Osteocyte (in vitro differentiated cells): ENCODE measurements at regions not wholly inside any gene's neighbourhood (a gene's known extent, or its start where the extent isn't known, plus 50 kb on each side); places are given as distances from the start of the nearest gene placed in this dataset.
A peak's percentile ranks its signal among the peaks of the same experiment; 100 is the strongest.

Source experiments
- DNase-seq: peaks from one replicate; pipeline ENCODE4 v3.0.0; 2021; ENCODE audit warnings: mixed read lengths; ENCODE audit not compliant: unreplicated experiment; ENCODE audit errors: extremely low spot score
- H3K27ac Mint-ChIP-seq: one replicate; pipeline ENCODE4 v1.8.0; 2021; ENCODE audit warnings: mild to moderate bottlenecking, mixed read lengths; ENCODE audit not compliant: unreplicated experiment
- H3K27me3 Mint-ChIP-seq: one replicate; pipeline ENCODE4 v1.8.0; 2021; ENCODE audit warnings: mixed read lengths; ENCODE audit not compliant: unreplicated experiment
- H3K36me3 Mint-ChIP-seq: one replicate; pipeline ENCODE4 v1.8.0; 2021; ENCODE audit warnings: mixed read lengths; ENCODE audit not compliant: unreplicated experiment
- H3K4me1 Mint-ChIP-seq: one replicate; pipeline ENCODE4 v1.8.0; 2021; ENCODE audit warnings: mixed read lengths; ENCODE audit not compliant: unreplicated experiment
- H3K4me3 Mint-ChIP-seq: one replicate; pipeline ENCODE4 v1.8.0; 2021; ENCODE audit warnings: mild to moderate bottlenecking, moderate library complexity, mixed read lengths; ENCODE audit not compliant: unreplicated experiment
- H3K9me3 Mint-ChIP-seq: one replicate; pipeline ENCODE4 v1.8.0; 2021; ENCODE audit warnings: mixed read lengths; ENCODE audit not compliant: unreplicated experiment
- CTCF ChIP-seq: fragments of 200-600 bp; sonication (generic); IDR thresholded peaks from 2 replicates; pipeline ENCODE4 v1.5.0; 2021; ENCODE audit warnings: antibody characterized with exemption, mild to moderate bottlenecking, moderate library complexity

DNA sequence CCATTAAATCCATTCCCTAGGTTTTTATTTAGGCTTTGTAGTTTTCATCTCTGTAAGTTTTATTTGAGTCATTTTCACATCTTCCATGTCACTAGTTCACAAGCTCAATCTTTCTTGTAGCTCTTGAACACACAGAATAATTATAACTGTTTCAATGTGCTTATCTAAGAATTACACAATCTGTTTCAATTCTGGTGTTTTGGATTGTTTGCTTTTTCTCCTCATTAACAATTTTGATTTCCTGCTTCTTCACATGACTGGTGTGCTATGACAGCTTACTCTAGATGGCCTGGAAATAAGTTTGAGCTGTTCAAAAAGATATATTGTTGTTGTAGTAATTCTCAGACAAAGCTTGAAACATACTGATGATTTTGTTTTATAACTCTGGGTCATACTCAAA is 1974.1 kb upstream of the NUDT12 start:
- peaks cover 7% of the 10 kb centered on the region for H3K9me3 Mint-ChIP-seq
- no peaks in the 10 kb centered on the region for H3K4me1 Mint-ChIP-seq
- no peak overlapping the region for H3K27ac Mint-ChIP-seq
- TF ChIP-seq CTCF, result no peak
- no peak for DNase-seq
- no peaks in the 10 kb centered on the region for H3K27me3 Mint-ChIP-seq
- peaks cover 2% of the 10 kb centered on the region for H3K36me3 Mint-ChIP-seq
- H3K4me3 Mint-ChIP-seq, result no peak overlapping the region

DNA sequence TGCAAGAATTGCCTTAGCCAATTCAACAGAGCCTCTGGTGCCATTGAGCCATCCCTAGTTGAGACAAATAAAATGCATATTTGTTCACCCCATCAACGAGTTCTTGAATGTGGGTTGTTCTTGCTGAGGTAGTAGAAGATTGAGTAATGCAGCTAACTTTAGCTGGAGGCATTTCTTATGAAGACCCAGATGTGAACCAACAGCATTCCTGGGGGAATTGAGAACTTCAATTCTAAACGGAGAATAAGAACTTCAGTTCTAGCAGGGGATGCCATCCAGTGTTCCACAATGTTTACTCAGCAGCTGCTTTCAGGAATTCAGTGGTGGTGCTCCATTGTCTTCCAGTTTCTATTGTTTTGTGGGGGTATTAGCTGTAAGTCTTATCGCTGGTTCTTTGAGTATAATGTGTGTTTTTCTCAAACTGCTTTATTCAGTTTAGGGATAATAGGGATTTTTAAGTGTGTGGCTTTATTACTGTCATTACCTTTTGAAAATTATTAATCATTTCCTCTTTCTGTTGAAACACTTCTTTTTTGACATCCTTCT is 1968.2 kb upstream of the NUDT12 start:
- no peak overlapping the region for H3K27ac Mint-ChIP-seq
- TF ChIP-seq CTCF, result no peak
- peaks cover 7% of the 10 kb centered on the region for H3K36me3 Mint-ChIP-seq
- no peaks in the 10 kb centered on the region for H3K27me3 Mint-ChIP-seq
- no peak overlapping the region for H3K4me3 Mint-ChIP-seq
- H3K4me1 Mint-ChIP-seq, result no peaks in the 10 kb centered on the region
- DNase-seq, result no peak
- H3K9me3 Mint-ChIP-seq, result peaks cover 23% of the 10 kb centered on the region

DNA sequence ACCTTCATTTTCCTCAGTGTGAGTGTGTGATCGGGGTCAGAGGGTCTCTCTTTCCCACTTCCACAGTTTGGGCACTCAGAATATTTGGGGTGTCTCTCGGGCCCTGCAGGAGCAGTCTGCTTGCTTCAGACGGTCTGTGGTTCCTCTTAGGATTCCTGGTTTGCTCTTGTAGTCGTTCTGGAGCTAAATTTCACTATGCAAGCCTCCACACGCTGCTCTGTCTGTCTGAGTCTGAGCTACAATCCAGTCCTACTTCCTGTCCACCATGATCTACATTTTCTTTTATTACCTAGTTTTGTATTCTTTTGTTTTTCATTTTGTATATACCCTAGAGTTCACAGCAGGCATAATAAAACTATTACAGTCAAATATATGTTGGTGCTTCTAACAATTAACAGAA is 1967.3 kb upstream of the NUDT12 start:
- Mint-ChIP-seq H3K4me3 (no peak overlapping the region), H3K4me1 (no peaks in the 10 kb centered on the region), H3K27me3 (no peaks in the 10 kb centered on the region), H3K9me3 (peaks cover 23% of the 10 kb centered on the region), H3K36me3 (peaks cover 7% of the 10 kb centered on the region), H3K27ac (no peak overlapping the region)
- DNase-seq, result no peak
- no peak for TF ChIP-seq CTCF

DNA sequence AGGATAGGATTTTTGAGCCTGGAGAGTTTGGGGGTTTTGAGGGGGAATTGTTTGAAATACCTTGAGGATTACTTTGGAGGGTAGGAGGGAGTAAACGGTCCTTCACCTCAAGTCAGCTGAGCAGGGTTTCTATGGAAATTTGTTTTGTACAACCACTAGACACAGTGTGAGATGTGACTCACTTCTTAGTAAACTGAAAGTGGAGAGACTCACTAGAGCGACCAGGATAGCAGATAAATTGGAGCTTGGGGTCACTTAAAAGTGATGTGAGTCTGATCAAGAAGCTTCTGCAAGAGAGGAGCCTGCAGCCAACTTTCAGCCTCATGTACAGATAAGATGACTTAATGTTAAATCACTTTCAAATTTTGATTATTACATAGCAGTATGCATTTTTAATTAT is 1945.9 kb upstream of the NUDT12 start:
- Mint-ChIP-seq H3K27me3 (no peaks in the 10 kb centered on the region), H3K9me3 (peaks cover 2% of the 10 kb centered on the region), H3K4me1 (peaks cover 3% of the 10 kb centered on the region), H3K36me3 (no peaks in the 10 kb centered on the region), H3K4me3 (no peak overlapping the region), H3K27ac (no peak overlapping the region)
- no peak for TF ChIP-seq CTCF
- DNase-seq, result no peak

GRCh38 chr5:105506692-105507277 is 1944.2 kb upstream of the NUDT12 start:
- Mint-ChIP-seq H3K36me3 (no peaks in the 10 kb centered on the region), H3K4me3 (no peak overlapping the region), H3K9me3 (peaks cover 2% of the 10 kb centered on the region), H3K27ac (no peak overlapping the region), H3K27me3 (no peaks in the 10 kb centered on the region), H3K4me1 (peaks cover 3% of the 10 kb centered on the region)
- TF ChIP-seq CTCF, result peak; percentile 43
- DNase-seq, result no peak
